Adipocyte (in vitro differentiated cells): ENCODE measurements at regions not wholly inside any gene's neighbourhood (a gene's known extent, or its start where the extent isn't known, plus 50 kb on each side); places are given as distances from the start of the nearest gene placed in this dataset.
A peak's percentile ranks its signal among the peaks of the same experiment; 100 is the strongest.

ENCODE experiments used
- DNase-seq: peaks from one replicate; pipeline ENCODE4 v3.0.0-alpha.2; 2015; ENCODE audit warnings: low read depth
- H3K27me3 ChIP-seq: replicated peaks from 2 replicates; pipeline ENCODE4 v1.7.0; 2013; ENCODE audit warnings: mild to moderate bottlenecking, low read length, moderate library complexity; ENCODE audit not compliant: control insufficient read depth, insufficient read depth
- H3K36me3 ChIP-seq: 2 replicates; pipeline ENCODE4 v1.7.0; 2013; ENCODE audit warnings: low read length, mild to moderate bottlenecking, moderate library complexity; ENCODE audit not compliant: control insufficient read depth, insufficient read depth, severe bottlenecking
- H3K4me1 ChIP-seq: 2 replicates; pipeline ENCODE4 v1.7.0; 2013; ENCODE audit warnings: mild to moderate bottlenecking, low read length, moderate library complexity; ENCODE audit not compliant: control insufficient read depth, insufficient read depth
- H3K4me3 ChIP-seq: 2 replicates; pipeline ENCODE4 v1.7.0; 2013; ENCODE audit warnings: mild to moderate bottlenecking, low read length, moderate library complexity
- H3K9ac ChIP-seq: 2 replicates; pipeline ENCODE4 v1.7.0; 2013; ENCODE audit warnings: mild to moderate bottlenecking, low read length, moderate library complexity
- H3K9me3 ChIP-seq: 2 replicates; pipeline ENCODE4 v1.7.0; 2013; ENCODE audit warnings: mild to moderate bottlenecking, low read length, moderate library complexity; ENCODE audit not compliant: control insufficient read depth

DNA sequence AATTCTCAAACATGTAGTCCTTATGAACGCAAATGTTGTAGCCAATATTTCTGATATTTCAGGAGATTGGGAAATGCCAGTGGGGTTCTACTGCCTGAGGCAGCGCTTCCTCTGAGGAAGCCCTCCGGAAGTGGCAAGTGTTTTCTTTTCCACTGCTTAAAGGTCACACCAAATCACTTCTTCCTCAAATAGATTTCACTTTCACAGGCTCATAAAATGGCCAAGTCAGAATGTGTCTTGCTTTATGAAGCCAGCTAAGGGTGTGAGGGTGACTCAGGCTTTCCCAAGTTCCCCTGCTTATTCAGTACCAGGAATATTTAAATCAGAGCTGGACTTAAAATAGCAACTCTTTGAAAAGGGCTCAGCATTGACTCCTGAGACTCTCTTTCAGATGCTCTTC lies 514.2 kb upstream of the DIPK2B start:
- Histone ChIP-seq H3K36me3 (no peaks in the 10 kb centered on the region), H3K4me3 (peak overlapping the region; percentile 1), H3K9ac (peak overlapping the region; percentile 50), H3K4me1 (peaks cover 50% of the 10 kb centered on the region), H3K9me3 (no peaks in the 10 kb centered on the region), H3K27me3 (no peaks in the 10 kb centered on the region)
- peak; percentile 41 for DNase-seq

DNA sequence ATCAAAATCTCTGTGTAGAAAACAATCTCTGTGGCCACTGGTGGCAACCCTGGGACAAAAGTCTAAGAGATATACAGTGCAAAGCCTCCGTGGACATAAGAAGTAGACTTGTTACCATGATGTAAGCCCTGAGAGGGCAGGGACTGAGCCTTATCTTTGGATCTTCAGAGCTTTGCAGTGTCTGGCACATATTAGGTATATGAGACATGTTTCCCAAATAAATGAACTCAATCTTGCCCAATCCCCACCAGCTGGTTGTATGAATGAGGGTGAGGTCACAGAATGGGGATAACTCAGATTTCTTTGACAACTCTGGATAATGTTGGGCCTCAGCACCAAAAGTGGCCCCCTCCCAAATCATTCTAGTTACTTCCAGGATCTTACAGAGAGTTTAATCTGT lies 511.4 kb upstream of the DIPK2B start:
- peaks cover 62% of the 10 kb centered on the region for H3K4me1 ChIP-seq
- DNase-seq: peak; percentile 64
- H3K9ac ChIP-seq: peak overlapping the region; percentile 73
- H3K4me3 ChIP-seq: no peak overlapping the region
- no peaks in the 10 kb centered on the region for H3K9me3 ChIP-seq
- no peaks in the 10 kb centered on the region for H3K27me3 ChIP-seq
- no peaks in the 10 kb centered on the region for H3K36me3 ChIP-seq

DNA sequence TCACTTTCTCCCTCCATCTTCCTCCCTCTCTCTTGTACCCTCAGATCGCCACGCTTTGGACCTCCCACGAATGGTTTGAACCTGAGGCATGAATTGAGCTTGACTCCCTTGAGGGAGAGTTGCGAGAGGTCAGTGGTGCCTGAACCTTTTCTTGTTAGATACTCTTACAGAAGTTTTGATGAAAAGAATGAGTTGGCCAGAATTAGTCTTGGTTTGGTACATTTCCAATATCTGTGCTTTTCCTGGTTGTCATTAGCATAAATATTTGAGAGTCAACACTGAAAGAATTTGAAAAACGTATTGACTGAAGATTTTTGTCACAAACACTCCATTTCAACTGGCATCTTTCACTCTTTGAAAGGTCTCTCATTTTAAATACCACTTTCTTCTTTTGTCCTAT lies 510.6 kb upstream of the DIPK2B start:
- H3K9me3 ChIP-seq: no peaks in the 10 kb centered on the region
- peak overlapping the region; percentile 73 for H3K9ac ChIP-seq
- DNase-seq: peak; percentile 33
- peaks cover 60% of the 10 kb centered on the region for H3K4me1 ChIP-seq
- no peaks in the 10 kb centered on the region for H3K36me3 ChIP-seq
- H3K4me3 ChIP-seq: peak overlapping the region; percentile 51
- no peaks in the 10 kb centered on the region for H3K27me3 ChIP-seq

DNA sequence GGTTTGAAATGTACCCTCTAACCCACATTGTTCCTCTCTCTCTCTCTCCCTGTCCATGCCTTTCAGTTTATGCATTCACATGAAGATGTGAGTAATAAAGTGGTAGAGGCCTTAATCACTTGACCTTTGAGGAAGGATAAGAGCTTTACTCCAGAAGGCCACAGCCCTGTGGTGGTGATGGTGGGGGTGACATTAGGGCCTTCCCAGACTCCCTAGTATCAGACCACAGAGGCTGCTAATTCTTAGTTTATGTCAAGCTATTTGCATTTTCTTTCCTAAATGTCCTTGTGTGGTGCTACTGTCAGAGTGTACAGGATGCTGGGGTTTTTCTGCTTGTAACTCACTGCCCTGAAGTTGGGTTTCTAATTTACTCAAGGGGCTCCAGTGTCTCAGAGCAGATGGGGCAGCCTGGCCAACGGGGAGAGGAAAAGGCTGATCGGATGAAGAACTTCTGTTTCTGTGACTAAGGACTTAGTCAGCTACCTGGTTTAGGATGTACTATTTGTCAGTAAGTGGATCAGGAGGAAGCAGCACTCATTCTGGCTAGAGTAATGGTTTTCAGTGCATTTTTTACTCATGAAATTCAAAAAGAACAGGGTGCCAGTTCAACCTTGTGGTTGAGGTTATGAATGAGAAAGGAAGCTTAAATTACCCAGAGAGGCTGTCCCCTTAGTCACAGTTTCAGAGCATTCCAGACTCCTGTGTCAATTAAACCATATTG lies 509.6 kb upstream of the DIPK2B start:
- H3K9me3 ChIP-seq: no peaks in the 10 kb centered on the region
- peak; percentile 66 for DNase-seq
- no peaks in the 10 kb centered on the region for H3K27me3 ChIP-seq
- peaks cover 50% of the 10 kb centered on the region for H3K4me1 ChIP-seq
- no peak overlapping the region for H3K4me3 ChIP-seq
- H3K36me3 ChIP-seq: no peaks in the 10 kb centered on the region
- H3K9ac ChIP-seq: peak overlapping the region; percentile 74

DNA sequence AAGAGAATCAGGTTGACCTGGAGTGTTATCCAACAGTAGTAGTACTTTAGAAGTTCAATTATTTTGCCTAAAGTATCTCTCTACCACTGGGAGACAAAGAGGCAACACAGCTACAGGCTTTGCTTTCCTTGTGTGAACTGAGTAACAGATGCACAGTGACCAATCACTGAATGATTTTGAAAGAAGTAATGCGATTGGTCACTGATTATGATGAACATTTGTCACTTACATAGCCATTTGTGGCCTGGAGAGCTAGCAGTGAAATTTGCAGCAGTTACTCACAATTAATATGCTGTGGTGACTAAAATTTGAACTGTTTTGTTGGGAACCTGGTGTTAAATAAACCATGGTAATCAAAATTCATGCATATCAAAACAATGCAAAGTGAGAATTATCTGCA lies 508.7 kb upstream of the DIPK2B start:
- Histone ChIP-seq H3K4me1 (peaks cover 41% of the 10 kb centered on the region), H3K4me3 (no peak overlapping the region), H3K27me3 (no peaks in the 10 kb centered on the region), H3K36me3 (no peaks in the 10 kb centered on the region), H3K9me3 (no peaks in the 10 kb centered on the region), H3K9ac (peak overlapping the region; percentile 74)
- DNase-seq: no peak

DNA sequence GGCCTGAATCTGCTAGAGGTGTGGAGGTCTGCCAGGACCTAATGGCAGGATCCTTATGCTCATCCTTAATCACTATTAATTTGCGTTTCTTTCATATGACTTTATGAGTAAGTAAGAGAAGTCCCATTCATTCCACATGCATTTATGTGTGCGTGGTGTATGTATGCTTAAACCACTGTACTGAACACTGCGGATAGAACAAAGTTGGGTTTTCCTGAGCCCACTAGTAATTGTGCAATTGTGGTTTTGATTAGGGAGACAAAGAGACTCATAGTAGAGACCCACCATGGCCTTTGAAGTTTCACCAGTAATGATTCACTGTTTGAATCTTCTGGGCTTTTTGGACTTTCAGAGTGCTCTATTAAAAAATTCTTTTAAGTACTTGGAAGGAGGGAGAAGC lies 498.5 kb upstream of the DIPK2B start:
- H3K36me3 ChIP-seq: no peaks in the 10 kb centered on the region
- H3K4me1 ChIP-seq: peaks cover 22% of the 10 kb centered on the region
- peaks cover 3% of the 10 kb centered on the region for H3K9me3 ChIP-seq
- peaks cover 3% of the 10 kb centered on the region for H3K27me3 ChIP-seq
- H3K4me3 ChIP-seq: no peak overlapping the region
- DNase-seq: no peak
- no peak overlapping the region for H3K9ac ChIP-seq

DNA sequence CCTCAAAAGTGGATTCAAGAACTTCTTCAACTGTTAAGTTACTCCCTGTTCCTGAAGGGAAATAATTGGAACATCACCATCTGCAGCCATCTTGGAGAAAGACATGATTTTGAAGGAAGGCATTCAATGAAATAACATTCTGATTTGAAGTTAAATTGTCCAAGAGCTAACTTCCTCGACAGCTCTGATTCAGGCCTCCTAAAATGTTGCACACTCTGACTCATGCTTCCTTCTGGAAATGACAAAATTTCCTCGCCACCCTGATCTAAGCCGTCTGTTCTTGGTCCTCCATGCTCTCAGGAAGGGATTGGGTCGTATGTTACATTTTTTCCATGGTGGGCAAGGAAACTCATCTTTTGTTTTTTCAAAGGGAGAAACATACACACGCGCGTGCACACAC lies 496.9 kb upstream of the DIPK2B start:
- H3K9ac ChIP-seq: no peak overlapping the region
- no peaks in the 10 kb centered on the region for H3K36me3 ChIP-seq
- H3K9me3 ChIP-seq: peaks cover 3% of the 10 kb centered on the region
- H3K4me1 ChIP-seq: peaks cover 22% of the 10 kb centered on the region
- H3K27me3 ChIP-seq: peaks cover under 1% of the 10 kb centered on the region
- DNase-seq: peak; percentile 76
- no peak overlapping the region for H3K4me3 ChIP-seq

DNA sequence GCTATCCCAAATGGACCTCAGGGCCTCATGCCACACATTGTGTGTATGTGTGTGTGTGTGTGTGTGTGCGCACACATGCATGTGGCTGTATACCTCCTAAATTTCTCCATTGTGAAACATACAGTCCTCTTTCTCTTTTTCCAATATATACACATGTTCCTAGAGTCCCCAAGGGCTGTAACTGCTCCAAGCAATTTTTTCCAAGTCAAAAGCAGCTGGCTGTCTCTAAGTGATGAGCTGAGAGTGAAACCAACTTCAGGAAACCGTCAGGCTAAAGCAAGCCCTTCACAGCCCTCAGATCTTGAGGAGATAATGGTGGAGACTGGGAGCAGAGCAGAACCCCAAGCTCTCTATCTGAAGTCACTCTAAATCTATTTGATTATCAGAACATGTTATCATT lies 496.1 kb upstream of the DIPK2B start:
- Histone ChIP-seq H3K9me3 (peaks cover 3% of the 10 kb centered on the region), H3K4me1 (peaks cover 22% of the 10 kb centered on the region), H3K27me3 (no peaks in the 10 kb centered on the region), H3K4me3 (no peak overlapping the region), H3K9ac (no peak overlapping the region), H3K36me3 (no peaks in the 10 kb centered on the region)
- DNase-seq: no peak

DNA sequence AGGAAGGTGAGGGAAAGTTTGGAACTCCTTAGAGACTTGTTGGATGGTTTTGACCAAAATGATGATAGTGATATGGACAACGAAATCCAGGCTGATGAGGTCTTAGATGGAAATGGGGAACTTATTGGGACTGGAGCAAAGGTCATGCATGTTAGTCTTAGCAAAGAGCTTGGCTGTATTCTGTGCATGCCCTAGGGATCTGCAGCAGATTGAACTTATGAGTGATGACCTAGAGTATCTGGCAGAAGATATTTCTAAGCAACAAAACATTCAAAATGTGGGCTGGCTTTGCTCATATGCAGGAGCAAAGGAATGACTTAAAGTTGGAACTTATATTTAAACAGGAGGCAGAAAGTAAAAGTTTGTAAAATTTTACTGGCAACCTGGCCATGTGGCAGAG lies 489.3 kb upstream of the DIPK2B start:
- peaks cover 18% of the 10 kb centered on the region for H3K4me1 ChIP-seq
- H3K36me3 ChIP-seq: no peaks in the 10 kb centered on the region
- H3K4me3 ChIP-seq: peak overlapping the region; percentile 3
- H3K9me3 ChIP-seq: peaks cover 4% of the 10 kb centered on the region
- H3K9ac ChIP-seq: no peak overlapping the region
- DNase-seq: no peak
- peaks cover 4% of the 10 kb centered on the region for H3K27me3 ChIP-seq

DNA sequence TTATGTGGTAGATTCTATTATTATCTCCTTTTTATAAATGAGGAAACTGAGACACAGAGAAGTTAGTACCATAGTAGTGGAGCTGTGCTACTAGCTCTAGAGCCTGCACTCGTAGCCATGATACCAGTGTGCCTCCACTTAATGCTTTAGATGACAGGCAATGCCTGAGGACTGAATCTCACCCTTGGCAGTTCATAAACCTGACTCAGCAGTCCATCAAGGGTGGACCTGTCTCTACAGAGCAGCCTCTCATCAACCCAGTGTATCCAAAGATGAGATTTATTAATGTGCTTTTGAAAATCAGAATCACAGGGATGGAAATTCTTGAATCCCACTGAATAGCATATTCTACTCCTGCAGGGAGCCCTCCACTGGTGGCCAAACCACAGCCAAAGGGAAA lies 483.2 kb upstream of the DIPK2B start:
- Histone ChIP-seq H3K4me1 (no peaks in the 10 kb centered on the region), H3K4me3 (no peak overlapping the region), H3K36me3 (no peaks in the 10 kb centered on the region), H3K27me3 (peaks cover 4% of the 10 kb centered on the region), H3K9me3 (peaks cover 4% of the 10 kb centered on the region), H3K9ac (no peak overlapping the region)
- no peak for DNase-seq

DNA sequence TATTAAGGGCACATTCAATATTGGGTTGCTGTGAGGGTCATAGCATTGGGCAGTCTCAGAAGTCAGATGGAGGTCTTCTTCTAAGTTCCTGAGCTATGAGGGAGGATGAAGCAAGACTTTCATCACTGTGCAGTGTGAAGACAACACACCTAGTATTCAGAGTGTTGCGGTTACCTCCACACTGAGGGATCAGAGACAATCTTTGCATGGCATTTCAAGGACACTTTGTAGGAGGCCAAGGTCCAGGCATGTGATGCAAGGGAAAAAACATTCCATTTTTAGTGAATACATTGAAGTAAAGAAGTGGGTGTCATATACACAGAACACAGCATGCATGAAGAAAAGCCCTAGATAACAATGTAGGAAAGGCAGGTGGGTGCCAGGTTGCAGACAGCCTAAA lies 481.2 kb upstream of the DIPK2B start:
- DNase-seq: no peak
- Histone ChIP-seq H3K27me3 (peaks cover 4% of the 10 kb centered on the region), H3K9ac (no peak overlapping the region), H3K4me3 (no peak overlapping the region), H3K36me3 (no peaks in the 10 kb centered on the region), H3K4me1 (peaks cover 3% of the 10 kb centered on the region), H3K9me3 (peaks cover 4% of the 10 kb centered on the region)
